OCI-LY1 (cell line): ENCODE measurements at regions not wholly inside any gene's neighbourhood (a gene's known extent, or its start where the extent isn't known, plus 50 kb on each side); places are given as distances from the start of the nearest gene placed in this dataset.

Experiments used
- H2AFZ ChIP-seq: fragments of 200-600 bp; sonication (generic), shearing (Covaris generic); 2 replicates; pipeline ENCODE4 v1.6.0; 2014; ENCODE audit warnings: antibody characterized with exemption, mild to moderate bottlenecking, low read length
- H3F3A ChIP-seq: fragments of 200-600 bp; sonication (generic), shearing (Covaris generic); 2 replicates; pipeline ENCODE4 v1.6.0; 2014; ENCODE audit warnings: mild to moderate bottlenecking, antibody characterized with exemption, low read length, moderate library complexity; ENCODE audit not compliant: insufficient read depth
- H3K27ac ChIP-seq: fragments of 200-600 bp; sonication (generic); 2 replicates; pipeline ENCODE4 v1.5.1; 2014; ENCODE audit warnings: low read length, mixed run types, mild to moderate bottlenecking, low read depth; ENCODE audit not compliant: poor library complexity, severe bottlenecking
- H3K27me3 ChIP-seq: fragments of 200-600 bp; sonication (generic); 2 replicates; pipeline ENCODE4 v1.6.0; 2014; ENCODE audit warnings: antibody characterized with exemption, mild to moderate bottlenecking, low read length, moderate library complexity; ENCODE audit not compliant: insufficient read depth
- H3K36me3 ChIP-seq: fragments of 200-600 bp; sonication (generic); 2 replicates; pipeline ENCODE4 v1.6.1; 2014; ENCODE audit warnings: mild to moderate bottlenecking, antibody characterized with exemption, low read length, moderate library complexity, mixed read lengths; ENCODE audit not compliant: insufficient read depth
- H3K4me1 ChIP-seq: fragments of 200-600 bp; sonication (generic); 2 replicates; pipeline ENCODE4 v1.5.1; 2014; ENCODE audit warnings: mild to moderate bottlenecking, low read length, moderate library complexity; ENCODE audit not compliant: insufficient read depth, severe bottlenecking
- H3K4me2 ChIP-seq: fragments of 200-600 bp; sonication (generic), shearing (Covaris generic); 2 replicates; pipeline ENCODE4 v1.6.1; 2014; ENCODE audit warnings: low read length
- H3K4me3 ChIP-seq: fragments of 200-600 bp; sonication (generic); 2 replicates; pipeline ENCODE4 v1.5.1; 2014; ENCODE audit warnings: low read length, low read depth, mild to moderate bottlenecking, mixed read lengths; ENCODE audit not compliant: poor library complexity, severe bottlenecking
- H3K79me2 ChIP-seq: fragments of 200-600 bp; shearing (Covaris generic); 2 replicates; pipeline ENCODE4 v1.6.1; 2016; ENCODE audit warnings: mixed run types, low read length, mixed read lengths; ENCODE audit not compliant: insufficient read depth
- H3K9ac ChIP-seq: fragments of 200-600 bp; sonication (generic), shearing (Covaris generic); 2 replicates; pipeline ENCODE4 v1.6.1; 2014; ENCODE audit warnings: mild to moderate bottlenecking, low read length, mixed read lengths
- H3K9me2 ChIP-seq: fragments of 200-600 bp; sonication (generic), shearing (Covaris generic); 2 replicates; pipeline ENCODE4 v1.6.1; 2014; ENCODE audit warnings: low read depth, mild to moderate bottlenecking, low read length, mixed read lengths
- H3K9me3 ChIP-seq: fragments of 200-600 bp; shearing (Covaris generic); 2 replicates; pipeline ENCODE4 v1.6.1; 2014; ENCODE audit warnings: low read length, mixed read lengths
- H4K20me1 ChIP-seq: fragments of 200-600 bp; sonication (generic), shearing (Covaris generic); 2 replicates; pipeline ENCODE4 v1.6.0; 2016; ENCODE audit warnings: mild to moderate bottlenecking, low read length; ENCODE audit not compliant: insufficient read depth
- EZH2 ChIP-seq: fragments of 200-600 bp; sonication (generic), shearing (Covaris generic); IDR thresholded peaks from 2 replicates; pipeline ENCODE4 v1.8.0; 2017; ENCODE audit warnings: borderline replicate concordance, mixed run types, mild to moderate bottlenecking, antibody characterized with exemption, low read length, moderate library complexity, mixed read lengths
- TF ChIP-seq, protein P1 (sequence below): fragments of 200-600 bp; sonication (generic), shearing (Covaris generic); IDR thresholded peaks from 2 replicates; pipeline ENCODE4 v1.5.1; 2017; ENCODE audit warnings: mild to moderate bottlenecking, antibody characterized with exemption, low read length, moderate library complexity, mixed read lengths

DNA sequence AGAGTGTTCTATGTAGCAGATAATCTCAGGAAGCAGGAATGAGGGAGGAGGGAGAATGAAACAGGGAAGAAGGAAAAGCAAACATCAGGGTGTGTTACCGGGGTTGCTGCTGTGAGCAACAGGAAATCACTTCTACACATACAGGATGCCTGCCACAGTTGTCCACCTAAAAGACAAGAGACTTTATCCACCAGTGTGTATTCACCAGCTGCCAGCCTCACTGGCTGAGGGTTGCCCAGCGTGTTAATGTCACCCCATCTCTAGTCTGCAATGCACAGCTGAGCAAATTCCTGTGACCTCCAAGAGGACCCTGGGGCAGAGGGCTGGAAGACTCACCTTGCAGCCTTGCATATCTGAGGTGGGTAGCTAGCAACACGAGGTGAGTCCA lies 183.7 kb downstream of the GPAM start:
- no peaks in the 10 kb centered on the region for H3K9me3 ChIP-seq
- H3F3A ChIP-seq = no peaks in the 10 kb centered on the region
- no peaks in the 10 kb centered on the region for H4K20me1 ChIP-seq
- TF ChIP-seq, protein P1, sequence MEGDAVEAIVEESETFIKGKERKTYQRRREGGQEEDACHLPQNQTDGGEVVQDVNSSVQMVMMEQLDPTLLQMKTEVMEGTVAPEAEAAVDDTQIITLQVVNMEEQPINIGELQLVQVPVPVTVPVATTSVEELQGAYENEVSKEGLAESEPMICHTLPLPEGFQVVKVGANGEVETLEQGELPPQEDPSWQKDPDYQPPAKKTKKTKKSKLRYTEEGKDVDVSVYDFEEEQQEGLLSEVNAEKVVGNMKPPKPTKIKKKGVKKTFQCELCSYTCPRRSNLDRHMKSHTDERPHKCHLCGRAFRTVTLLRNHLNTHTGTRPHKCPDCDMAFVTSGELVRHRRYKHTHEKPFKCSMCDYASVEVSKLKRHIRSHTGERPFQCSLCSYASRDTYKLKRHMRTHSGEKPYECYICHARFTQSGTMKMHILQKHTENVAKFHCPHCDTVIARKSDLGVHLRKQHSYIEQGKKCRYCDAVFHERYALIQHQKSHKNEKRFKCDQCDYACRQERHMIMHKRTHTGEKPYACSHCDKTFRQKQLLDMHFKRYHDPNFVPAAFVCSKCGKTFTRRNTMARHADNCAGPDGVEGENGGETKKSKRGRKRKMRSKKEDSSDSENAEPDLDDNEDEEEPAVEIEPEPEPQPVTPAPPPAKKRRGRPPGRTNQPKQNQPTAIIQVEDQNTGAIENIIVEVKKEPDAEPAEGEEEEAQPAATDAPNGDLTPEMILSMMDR = no peak
- TF ChIP-seq EZH2 = no peak
- H3K27me3 ChIP-seq = no peaks in the 10 kb centered on the region
- H3K4me1 ChIP-seq = no peaks in the 10 kb centered on the region
- no peak overlapping the region for H3K4me3 ChIP-seq
- H3K9me2 ChIP-seq = no peaks in the 10 kb centered on the region
- no peak overlapping the region for H3K9ac ChIP-seq
- H3K79me2 ChIP-seq = no peaks in the 10 kb centered on the region
- H2AFZ ChIP-seq = no peak overlapping the region
- H3K36me3 ChIP-seq = no peaks in the 10 kb centered on the region
- no peak overlapping the region for H3K4me2 ChIP-seq
- no peak overlapping the region for H3K27ac ChIP-seq

DNA sequence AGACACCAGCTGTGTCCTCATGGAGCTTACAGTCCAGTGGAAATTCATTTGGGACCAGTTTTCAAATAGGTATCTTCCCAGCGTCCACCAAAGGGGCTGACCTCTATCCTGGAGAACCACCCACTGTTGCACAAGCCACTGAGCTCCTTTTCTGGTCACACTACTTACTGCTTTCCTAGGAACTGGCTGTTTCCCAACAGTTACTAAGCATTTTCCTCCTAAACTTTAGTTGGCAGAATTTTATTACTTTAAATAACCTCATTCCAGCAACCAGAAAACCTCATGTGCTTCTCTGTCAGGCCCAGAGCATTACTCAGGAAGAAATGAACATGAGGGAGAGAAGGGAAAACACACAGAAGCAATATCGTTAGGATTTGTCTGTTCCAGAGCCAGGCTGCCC lies 183.1 kb downstream of the GPAM start:
- H3K9me2 ChIP-seq = no peaks in the 10 kb centered on the region
- H3K4me3 ChIP-seq = no peak overlapping the region
- no peaks in the 10 kb centered on the region for H4K20me1 ChIP-seq
- H2AFZ ChIP-seq = no peak overlapping the region
- no peaks in the 10 kb centered on the region for H3K27me3 ChIP-seq
- TF ChIP-seq EZH2 = no peak
- TF ChIP-seq, protein P1 = no peak
- no peaks in the 10 kb centered on the region for H3K79me2 ChIP-seq
- H3K36me3 ChIP-seq = no peaks in the 10 kb centered on the region
- H3K9me3 ChIP-seq = no peaks in the 10 kb centered on the region
- no peaks in the 10 kb centered on the region for H3K4me1 ChIP-seq
- no peak overlapping the region for H3K4me2 ChIP-seq
- H3F3A ChIP-seq = no peaks in the 10 kb centered on the region
- no peak overlapping the region for H3K9ac ChIP-seq
- no peak overlapping the region for H3K27ac ChIP-seq

DNA sequence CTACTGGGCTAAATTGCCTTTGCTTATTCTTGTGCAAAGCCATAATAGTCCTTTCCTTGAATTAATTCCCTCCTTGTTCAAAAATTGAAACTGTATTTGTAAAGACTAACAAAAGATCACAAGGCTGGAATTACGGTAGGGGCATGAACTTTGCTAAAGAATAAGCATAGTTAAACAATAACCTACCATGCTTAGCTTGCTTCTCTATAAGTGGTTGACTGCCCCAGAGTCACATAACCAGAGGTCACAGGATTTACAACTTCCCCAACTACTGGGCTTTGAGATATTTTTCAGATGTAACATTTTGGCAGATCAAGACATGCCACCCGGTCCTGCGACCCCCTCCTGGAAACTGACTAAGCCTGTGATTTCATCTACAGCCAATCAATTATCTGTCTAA lies 181.4 kb downstream of the GPAM start:
- no peaks in the 10 kb centered on the region for H3K9me3 ChIP-seq
- no peaks in the 10 kb centered on the region for H3K4me1 ChIP-seq
- no peak overlapping the region for H3K9ac ChIP-seq
- no peaks in the 10 kb centered on the region for H3K9me2 ChIP-seq
- TF ChIP-seq, protein P1 = no peak
- H2AFZ ChIP-seq = no peak overlapping the region
- H3F3A ChIP-seq = no peaks in the 10 kb centered on the region
- no peaks in the 10 kb centered on the region for H3K36me3 ChIP-seq
- no peaks in the 10 kb centered on the region for H3K79me2 ChIP-seq
- H3K27me3 ChIP-seq = no peaks in the 10 kb centered on the region
- H3K4me2 ChIP-seq = no peak overlapping the region
- H3K27ac ChIP-seq = no peak overlapping the region
- H3K4me3 ChIP-seq = no peak overlapping the region
- H4K20me1 ChIP-seq = no peaks in the 10 kb centered on the region
